ENCODE measurements at regions not wholly inside any gene's neighbourhood (a gene's known extent, or its start where the extent isn't known, plus 50 kb on each side); places are given as distances from the start of the nearest gene placed in this dataset.

- intact Hi-C loops (cut with micrococcal nuclease; ENCODE audit: unreplicated experiment): no loop called here
- Histone ChIP-seq H4K20me1 (ENCODE audit: insufficient read depth, low read length) (no peaks in the 10 kb centered on the region), H3K4me3 (replicated peaks in 1 of 3; ENCODE audit: insufficient read depth in 1 of 3, low read depth in 2 of 3, low read length in 3 of 3) (no peak overlapping the region), H3K4me2 (ENCODE audit: low read depth, low read length) (no peak overlapping the region), H2AFZ (ENCODE audit: low read length) (no peak overlapping the region), H3K27ac (ENCODE audit: extremely low read length, insufficient read depth, low read length) (no peak overlapping the region), H3K36me3 (replicated peaks in 1 of 2; ENCODE audit: control insufficient read depth in 1 of 2, insufficient read depth in 2 of 2, low read length in 2 of 2) (no peaks in the 10 kb centered on the region), H3K79me2 (ENCODE audit: insufficient read depth, low read length) (no peaks in the 10 kb centered on the region), H3K9ac (ENCODE audit: insufficient read depth, low read depth, low read length) (no peak overlapping the region), H3K9me3 (ENCODE audit: low read length) (peaks cover 2% of the 10 kb centered on the region; the same call in 1 of the 2 replicates), H3K27me3 (ENCODE audit: control insufficient read depth in 1 of 2, insufficient read depth in 2 of 2, low read length in 2 of 2) (no peaks in the 10 kb centered on the region), H3K4me1 (ENCODE audit: insufficient read depth, low read length) (no peaks in the 10 kb centered on the region)
- in situ Hi-C loops (cut with HindIII; ENCODE audit: extremely low pct_ligation_motif_present, low pct_unique_long_range_greater_than_20kb): no loop called here
- POLR2A ChIA-PET: no interaction called here
- BruUV-seq (replicated peaks): no TSS peak
- TF ChIP-seq KLF11 (CRISPR knock-in tag; IDR thresholded peaks at IDR 0.05) (no peak), ZFP36L1 (CRISPR knock-in tag; IDR thresholded peaks at IDR 0.05) (no peak), MXI1 (IDR thresholded peaks at IDR 0.05; ENCODE audit: borderline replicate concordance, low read depth, low read length) (no peak), GLMP (CRISPR knock-in tag; IDR thresholded peaks at IDR 0.05; ENCODE audit: borderline replicate concordance) (no peak), FOXP4 (CRISPR knock-in tag; IDR thresholded peaks at IDR 0.05) (no peak), ZNF652 (CRISPR knock-in tag; IDR thresholded peaks at IDR 0.05; ENCODE audit: borderline replicate concordance, low read depth) (peak; percentile 51; the same call in 1 of the 2 replicates), STAT6 (CRISPR knock-in tag; IDR thresholded peaks at IDR 0.05; ENCODE audit: borderline replicate concordance) (no peak)
- TF ChIP-seq, protein P1, sequence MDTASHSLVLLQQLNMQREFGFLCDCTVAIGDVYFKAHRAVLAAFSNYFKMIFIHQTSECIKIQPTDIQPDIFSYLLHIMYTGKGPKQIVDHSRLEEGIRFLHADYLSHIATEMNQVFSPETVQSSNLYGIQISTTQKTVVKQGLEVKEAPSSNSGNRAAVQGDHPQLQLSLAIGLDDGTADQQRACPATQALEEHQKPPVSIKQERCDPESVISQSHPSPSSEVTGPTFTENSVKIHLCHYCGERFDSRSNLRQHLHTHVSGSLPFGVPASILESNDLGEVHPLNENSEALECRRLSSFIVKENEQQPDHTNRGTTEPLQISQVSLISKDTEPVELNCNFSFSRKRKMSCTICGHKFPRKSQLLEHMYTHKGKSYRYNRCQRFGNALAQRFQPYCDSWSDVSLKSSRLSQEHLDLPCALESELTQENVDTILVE (CRISPR knock-in tag; IDR thresholded peaks at IDR 0.05): no peak
- CTCF ChIA-PET (ENCODE audit: low intra/inter-chr PET ratio, low total read pairs): no interaction called here
- FAIRE-seq (no peak), ATAC-seq (no peak), DNase-seq (ENCODE audit: low spot score) (no peak)
- WGBS (ENCODE audit: low lambda C conversion rate): 3% methylated on average over 2 of the region's 2 CpGs
Observed at GRCh38 chr2:128921751-128922150, 603.1 kb upstream of the HS6ST1 start.
